HEK293T (cell line): ENCODE measurements at regions not wholly inside any gene's neighbourhood (a gene's known extent, or its start where the extent isn't known, plus 50 kb on each side); places are given as distances from the start of the nearest gene placed in this dataset.

Experiments
- CTCF ChIA-PET: fragments of 350-600 bp; formaldehyde crosslinking; extraction: SDS; loops from one replicate; lab custom pipeline; 2021; ENCODE audit warnings: antibody characterized with exemption, inconsistent platforms; lab: Yijun Ruan, JAX
- POLR2A ChIA-PET: fragments of 350-600 bp; formaldehyde crosslinking; extraction: SDS; loops from one replicate; lab custom pipeline; 2020; ENCODE audit warnings: antibody characterized with exemption, inconsistent platforms; lab: Yijun Ruan, JAX
- DNase-seq: peaks from one replicate; pipeline ENCODE4 v3.0.0; 2012; ENCODE audit warnings: mixed read lengths; ENCODE audit errors: extremely low spot score
- ARNT ChIP-seq: fragments of 450-650 bp; IDR thresholded peaks from 2 replicates; pipeline ENCODE4 v1.6.1; 2017; ENCODE audit warnings: mild to moderate bottlenecking
- BHLHE40 ChIP-seq: fragments of 450-650 bp; IDR thresholded peaks from 2 replicates; pipeline ENCODE4 v1.6.1; 2016; ENCODE audit warnings: mild to moderate bottlenecking, moderate library complexity, borderline replicate concordance
- CTBP1 ChIP-seq: fragments of 450-650 bp; IDR thresholded peaks from 2 replicates; pipeline ENCODE4 v1.6.1; 2016; ENCODE audit warnings: borderline replicate concordance
- ELF4 ChIP-seq: fragments of 450-650 bp; IDR thresholded peaks from 2 replicates; pipeline ENCODE4 v1.6.1; 2017; ENCODE audit warnings: antibody characterized with exemption
- FOXA1 ChIP-seq: fragments of 450-650 bp; IDR thresholded peaks from 2 replicates; pipeline ENCODE4 v1.6.1; 2016; ENCODE audit warnings: mild to moderate bottlenecking
- FOXK2 ChIP-seq: fragments of 450-650 bp; IDR thresholded peaks from 2 replicates; pipeline ENCODE4 v1.6.1; 2016; ENCODE audit warnings: mild to moderate bottlenecking
- FOXM1 ChIP-seq: fragments of 450-650 bp; IDR thresholded peaks from 2 replicates; pipeline ENCODE4 v1.6.1; 2017; ENCODE audit warnings: mild to moderate bottlenecking, borderline replicate concordance
- HDGF ChIP-seq: fragments of 450-650 bp; IDR thresholded peaks from 2 replicates; pipeline ENCODE4 v1.6.1; 2017; ENCODE audit warnings: antibody characterized with exemption, borderline replicate concordance
- L3MBTL2 ChIP-seq: fragments of 450-650 bp; conservative IDR thresholded peaks from 2 replicates; pipeline ENCODE4 v1.6.1; 2016; ENCODE audit warnings: mild to moderate bottlenecking
- LEF1 ChIP-seq: fragments of 450-650 bp; IDR thresholded peaks from 2 replicates; pipeline ENCODE4 v1.6.1; 2017; ENCODE audit warnings: mild to moderate bottlenecking, borderline replicate concordance
- NFRKB ChIP-seq: fragments of 450-650 bp; IDR thresholded peaks from 2 replicates; pipeline ENCODE4 v1.6.1; 2016; ENCODE audit warnings: mild to moderate bottlenecking, moderate library complexity
- SP1 ChIP-seq: fragments of 450-650 bp; IDR thresholded peaks from 2 replicates; pipeline ENCODE4 v1.6.1; 2017
- SUZ12 ChIP-seq: fragments of 450-650 bp; IDR thresholded peaks from 2 replicates; pipeline ENCODE4 v1.6.1; 2016; ENCODE audit warnings: mild to moderate bottlenecking
- TARDBP ChIP-seq: fragments of 450-650 bp; IDR thresholded peaks from 2 replicates; pipeline ENCODE4 v1.6.1; 2016
- ZNF384 ChIP-seq: fragments of 450-650 bp; IDR thresholded peaks from 2 replicates; pipeline ENCODE4 v1.6.1; 2016
- TF ChIP-seq, protein P1 (sequence below): fragments of 450-650 bp; IDR thresholded peaks from 2 replicates; pipeline ENCODE4 v1.6.1; 2016

DNA sequence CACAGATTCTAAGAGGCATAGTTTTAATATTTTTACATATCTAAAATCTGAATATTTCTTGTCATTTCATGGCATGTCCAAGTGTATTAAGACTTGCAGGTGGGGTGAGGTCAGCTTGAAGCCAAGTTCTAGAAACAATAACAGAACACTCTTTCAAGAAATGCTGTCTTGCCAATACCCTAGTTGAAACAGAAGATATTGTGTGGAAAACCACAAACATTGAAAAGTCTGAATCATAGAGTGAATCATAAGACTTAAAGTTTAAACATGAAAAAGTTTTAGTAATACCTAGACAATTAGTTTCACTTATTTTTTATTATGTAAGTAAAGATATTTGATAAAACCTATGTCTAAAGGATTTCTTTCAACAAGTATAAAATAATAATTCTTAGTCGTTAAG, 191.5 kb upstream of the CAND1 start:
- DNase-seq = no peak
- TF ChIP-seq HDGF (no peak), FOXK2 (no peak), ELF4 (no peak), SUZ12 (no peak), BHLHE40 (no peak), LEF1 (no peak), SP1 (no peak), TARDBP (no peak), ZNF384 (no peak), FOXM1 (no peak), ARNT (no peak), NFRKB (no peak), L3MBTL2 (no peak), CTBP1 (no peak), FOXA1 (no peak)
- TF ChIP-seq, protein P1, sequence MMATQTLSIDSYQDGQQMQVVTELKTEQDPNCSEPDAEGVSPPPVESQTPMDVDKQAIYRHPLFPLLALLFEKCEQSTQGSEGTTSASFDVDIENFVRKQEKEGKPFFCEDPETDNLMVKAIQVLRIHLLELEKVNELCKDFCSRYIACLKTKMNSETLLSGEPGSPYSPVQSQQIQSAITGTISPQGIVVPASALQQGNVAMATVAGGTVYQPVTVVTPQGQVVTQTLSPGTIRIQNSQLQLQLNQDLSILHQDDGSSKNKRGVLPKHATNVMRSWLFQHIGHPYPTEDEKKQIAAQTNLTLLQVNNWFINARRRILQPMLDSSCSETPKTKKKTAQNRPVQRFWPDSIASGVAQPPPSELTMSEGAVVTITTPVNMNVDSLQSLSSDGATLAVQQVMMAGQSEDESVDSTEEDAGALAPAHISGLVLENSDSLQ = no peak
- POLR2A ChIA-PET = no interaction called here
- CTCF ChIA-PET = no interaction called here

DNA sequence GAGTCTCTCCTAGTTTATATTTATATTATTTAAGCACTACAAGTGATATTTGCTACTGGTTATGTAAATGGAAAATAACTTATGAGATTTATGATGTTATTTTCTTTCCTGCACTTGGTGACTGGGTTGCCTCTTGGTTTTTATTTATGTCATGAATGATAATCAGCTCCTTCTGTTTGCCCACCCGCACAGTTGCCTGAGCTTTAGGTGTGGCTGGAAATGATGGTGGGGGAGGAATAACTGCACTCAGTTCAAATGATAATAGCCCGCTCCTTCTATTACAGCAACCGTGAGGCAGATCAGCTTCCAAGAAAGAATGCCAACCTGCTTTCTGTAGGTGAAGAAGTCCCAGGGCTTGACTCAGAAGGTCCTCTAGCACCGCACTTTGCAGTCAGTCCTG, 190.2 kb upstream of the CAND1 start:
- DNase-seq = no peak
- no peak for TF ChIP-seq HDGF
- TF ChIP-seq SUZ12 = no peak
- no peak for TF ChIP-seq ELF4
- no peak for TF ChIP-seq BHLHE40
- TF ChIP-seq L3MBTL2 = no peak
- CTCF ChIA-PET = no interaction called here
- POLR2A ChIA-PET = interaction anchor here (0.9 kb wide), 1 partner anchor 17 kb away, joined by 3 read pairs; no protein-coding TSS in a partner anchor

DNA sequence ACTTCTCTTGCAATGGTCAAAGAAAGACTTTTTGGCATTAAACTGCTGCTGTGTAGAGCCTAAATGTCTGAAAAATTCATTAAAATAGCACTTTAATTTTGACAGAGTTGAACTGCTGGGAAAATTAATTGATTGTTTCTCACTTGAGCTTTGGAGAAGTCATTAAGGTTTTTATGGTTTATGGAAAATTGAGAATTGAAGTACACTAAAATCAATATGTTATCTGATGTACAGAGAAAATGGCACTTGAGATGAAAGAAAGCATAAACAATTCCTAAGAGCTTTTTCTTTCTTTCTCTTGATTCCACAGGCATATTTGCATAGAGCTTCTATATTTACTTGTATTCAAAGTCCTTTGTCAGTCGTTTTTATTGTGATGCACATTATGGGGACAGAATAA, 188.5 kb upstream of the CAND1 start:
- DNase-seq = no peak
- ChIA-PET POLR2A (no interaction called here), CTCF (no interaction called here)
- TF ChIP-seq FOXK2 = no peak
- TF ChIP-seq, protein P1 = no peak
- no peak for TF ChIP-seq FOXM1
- no peak for TF ChIP-seq TARDBP
- TF ChIP-seq FOXA1 = no peak
- no peak for TF ChIP-seq BHLHE40
- no peak for TF ChIP-seq SP1
- TF ChIP-seq ELF4 = no peak
- no peak for TF ChIP-seq NFRKB

GRCh38 chr12:67082221-67082620, 186.9 kb upstream of the CAND1 start:
- CTCF ChIA-PET = no interaction called here
- POLR2A ChIA-PET = no interaction called here
- no peak for DNase-seq
- no peak for TF ChIP-seq ZNF384
- TF ChIP-seq, protein P1 = no peak
- TF ChIP-seq HDGF = no peak
- no peak for TF ChIP-seq LEF1
- TF ChIP-seq BHLHE40 = no peak
- TF ChIP-seq ARNT = no peak
- TF ChIP-seq FOXA1 = no peak
- TF ChIP-seq NFRKB = no peak
- TF ChIP-seq SUZ12 = no peak
- TF ChIP-seq ELF4 = no peak
- TF ChIP-seq L3MBTL2 = no peak
- no peak for TF ChIP-seq TARDBP
- no peak for TF ChIP-seq SP1
- no peak for TF ChIP-seq FOXM1

- TF ChIP-seq BHLHE40 (no peak), L3MBTL2 (no peak), SP1 (no peak)
- no peak for DNase-seq
- ChIA-PET CTCF (interaction anchor here (0.6 kb wide), 1 partner anchor 67 kb away, joined by 3 read pairs; no protein-coding TSS in a partner anchor), POLR2A (no interaction called here)
These were observed 183.5 kb upstream of the CAND1 start for GRCh38 chr12:67085699-67086098.

DNA sequence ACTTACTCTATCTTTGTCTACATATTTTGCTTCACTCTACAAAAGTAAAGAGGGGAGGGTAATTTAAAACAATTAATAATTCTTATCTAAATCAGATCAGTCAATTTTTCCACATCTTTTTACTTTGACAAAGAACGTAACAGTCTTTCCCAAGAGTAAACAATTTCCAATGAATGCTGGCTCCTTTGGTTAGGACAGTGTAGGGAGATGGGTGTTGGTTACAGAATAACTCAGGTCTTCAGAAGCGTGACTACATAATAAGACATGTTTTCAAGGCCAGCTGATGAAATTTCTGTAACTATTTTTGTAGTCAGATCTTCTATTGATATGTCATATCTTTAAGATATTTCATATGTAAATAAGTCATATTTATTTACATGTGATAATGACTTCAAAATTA, 183.0 kb upstream of the CAND1 start:
- DNase-seq = no peak
- ChIA-PET POLR2A (no interaction called here), CTCF (interaction anchor here (0.6 kb wide), 1 partner anchor 68 kb away, joined by 3 read pairs; no protein-coding TSS in a partner anchor)
- TF ChIP-seq SP1 = no peak
- no peak for TF ChIP-seq ELF4
- TF ChIP-seq LEF1 = no peak
- no peak for TF ChIP-seq FOXA1
- no peak for TF ChIP-seq ZNF384
- TF ChIP-seq, protein P1 = no peak
- TF ChIP-seq L3MBTL2 = no peak
- no peak for TF ChIP-seq FOXM1
- TF ChIP-seq SUZ12 = no peak
- no peak for TF ChIP-seq FOXK2
- no peak for TF ChIP-seq TARDBP
- TF ChIP-seq NFRKB = no peak
- no peak for TF ChIP-seq BHLHE40
- no peak for TF ChIP-seq CTBP1
- no peak for TF ChIP-seq ARNT
- TF ChIP-seq HDGF = no peak
